ENCODE measurements at regions not wholly inside any gene's neighbourhood (a gene's known extent, or its start where the extent isn't known, plus 50 kb on each side); places are given as distances from the start of the nearest gene placed in this dataset.

- no peak for TF ChIP-seq GLI4 (tag by site-specific recombination; IDR thresholded peaks at IDR 0.05)
- no peak for TF ChIP-seq CTCF (tag by site-specific recombination; IDR thresholded peaks at IDR 0.05)
- no peak for TF ChIP-seq ZNF704 (tag by site-specific recombination; IDR thresholded peaks at IDR 0.05)
- no peak for TF ChIP-seq MYNN (tag by site-specific recombination; IDR thresholded peaks at IDR 0.05; ENCODE audit: borderline replicate concordance)
- TF ChIP-seq ZSCAN16 (tag by site-specific recombination; IDR thresholded peaks at IDR 0.05): no peak
- TF ChIP-seq ATF2 (tag by site-specific recombination; IDR thresholded peaks at IDR 0.05; ENCODE audit: low read depth): no peak
Measured at GRCh38 chrX:69066966-69067525, 98.2 kb downstream of the PJA1 start.

Measured in HEK293 (cell line).